ENCODE measurements at regions not wholly inside any gene's neighbourhood (a gene's known extent, or its start where the extent isn't known, plus 50 kb on each side); places are given as distances from the start of the nearest gene placed in this dataset.

DNA sequence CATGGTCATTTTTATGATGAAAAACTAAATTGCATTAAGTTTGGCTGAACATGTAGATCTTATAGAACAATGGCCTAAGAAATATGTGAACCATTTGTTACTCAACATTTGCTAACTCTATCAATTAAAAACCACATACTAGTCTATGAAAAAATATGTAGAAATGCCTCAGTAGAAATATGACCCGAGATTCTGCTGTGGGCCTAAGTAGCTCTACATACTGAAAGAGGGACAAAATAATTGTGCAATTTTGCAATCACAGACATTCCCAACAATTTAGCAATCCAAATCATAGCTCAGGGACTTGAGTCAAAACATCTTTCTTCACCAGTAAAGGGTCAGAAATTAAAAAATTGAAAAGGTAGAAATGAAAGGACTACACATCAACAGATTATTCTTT lies 619.0 kb downstream of the FRK start:
- no peak for TF ChIP-seq CTCF (conservative IDR thresholded peaks at IDR 0.05; ENCODE audit: low read depth in 2 of 2)
- no peak for TF ChIP-seq NANOG (IDR thresholded peaks at IDR 0.05; ENCODE audit: borderline replicate concordance)
- TF ChIP-seq JUNB (IDR thresholded peaks at IDR 0.05; ENCODE audit: unreplicated experiment), result no peak
- no peak for TF ChIP-seq STAT1 (IDR thresholded peaks at IDR 0.05; ENCODE audit: unreplicated experiment)
- TF ChIP-seq CREB1 (CRISPR knock-in tag; IDR thresholded peaks at IDR 0.05; ENCODE audit: low read depth), result no peak
- TF ChIP-seq EZH2phosphoT487 (IDR thresholded peaks at IDR 0.05; ENCODE audit: unreplicated experiment), result no peak
- no peak for TF ChIP-seq POLR2AphosphoS5 (IDR thresholded peaks at IDR 0.05; ENCODE audit: low read depth)
- no peak for TF ChIP-seq REST (IDR thresholded peaks at IDR 0.05; ENCODE audit: unreplicated experiment)
- TF ChIP-seq EZH2 (IDR thresholded peaks at IDR 0.05; ENCODE audit: low read depth, unreplicated experiment), result no peak

All from GM23338 (cell line).